ENCODE measurements at regions not wholly inside any gene's neighbourhood (a gene's known extent, or its start where the extent isn't known, plus 50 kb on each side); places are given as distances from the start of the nearest gene placed in this dataset.

DNA sequence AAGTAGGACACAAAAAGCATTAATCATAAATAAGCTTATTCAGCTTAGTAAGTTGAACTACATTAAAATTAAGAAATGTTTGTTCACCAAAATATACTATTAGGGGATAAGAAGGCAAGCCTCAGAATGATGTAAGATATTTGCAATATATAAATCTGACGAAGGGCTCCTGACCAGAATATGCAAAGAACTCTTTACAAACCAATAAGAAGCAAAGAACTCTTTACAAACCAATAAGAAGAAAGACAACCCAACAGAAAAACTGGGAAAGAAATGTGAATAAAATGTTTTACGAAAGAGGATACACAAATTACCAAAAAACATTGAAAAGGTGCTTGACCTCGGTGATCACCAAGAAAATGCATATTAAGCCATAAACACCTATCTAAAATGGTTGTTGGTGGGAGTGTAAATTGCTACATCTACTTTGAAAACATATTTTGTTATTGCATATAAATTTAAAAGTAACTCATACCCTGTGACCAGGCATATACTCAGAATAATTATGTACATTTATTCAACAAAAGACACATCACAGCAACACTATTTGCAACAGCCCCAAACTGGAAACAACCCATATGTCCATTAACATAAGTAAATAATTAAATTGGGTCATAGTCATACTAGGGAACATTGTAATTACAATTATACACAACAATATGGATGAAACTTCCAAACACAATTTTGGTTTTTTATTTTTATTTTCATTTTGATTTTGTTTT lies 83.3 kb upstream of the CTBP2 start:
- TF ChIP-seq, protein P1, sequence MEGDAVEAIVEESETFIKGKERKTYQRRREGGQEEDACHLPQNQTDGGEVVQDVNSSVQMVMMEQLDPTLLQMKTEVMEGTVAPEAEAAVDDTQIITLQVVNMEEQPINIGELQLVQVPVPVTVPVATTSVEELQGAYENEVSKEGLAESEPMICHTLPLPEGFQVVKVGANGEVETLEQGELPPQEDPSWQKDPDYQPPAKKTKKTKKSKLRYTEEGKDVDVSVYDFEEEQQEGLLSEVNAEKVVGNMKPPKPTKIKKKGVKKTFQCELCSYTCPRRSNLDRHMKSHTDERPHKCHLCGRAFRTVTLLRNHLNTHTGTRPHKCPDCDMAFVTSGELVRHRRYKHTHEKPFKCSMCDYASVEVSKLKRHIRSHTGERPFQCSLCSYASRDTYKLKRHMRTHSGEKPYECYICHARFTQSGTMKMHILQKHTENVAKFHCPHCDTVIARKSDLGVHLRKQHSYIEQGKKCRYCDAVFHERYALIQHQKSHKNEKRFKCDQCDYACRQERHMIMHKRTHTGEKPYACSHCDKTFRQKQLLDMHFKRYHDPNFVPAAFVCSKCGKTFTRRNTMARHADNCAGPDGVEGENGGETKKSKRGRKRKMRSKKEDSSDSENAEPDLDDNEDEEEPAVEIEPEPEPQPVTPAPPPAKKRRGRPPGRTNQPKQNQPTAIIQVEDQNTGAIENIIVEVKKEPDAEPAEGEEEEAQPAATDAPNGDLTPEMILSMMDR (optimal IDR thresholded peaks at IDR 0.05 in 1 of 3, IDR thresholded peaks at IDR 0.05 in 1 of 3, conservative IDR thresholded peaks at IDR 0.05 in 1 of 3; ENCODE audit: extremely low read depth in 1 of 3, insufficient read depth in 2 of 3, low read length in 3 of 3), result no peak
- TF ChIP-seq EZH2 (IDR thresholded peaks at IDR 0.05; ENCODE audit: low read length), result no peak

All from keratinocyte (primary cell).